ENCODE measurements at regions not wholly inside any gene's neighbourhood (a gene's known extent, or its start where the extent isn't known, plus 50 kb on each side); places are given as distances from the start of the nearest gene placed in this dataset.

DNA sequence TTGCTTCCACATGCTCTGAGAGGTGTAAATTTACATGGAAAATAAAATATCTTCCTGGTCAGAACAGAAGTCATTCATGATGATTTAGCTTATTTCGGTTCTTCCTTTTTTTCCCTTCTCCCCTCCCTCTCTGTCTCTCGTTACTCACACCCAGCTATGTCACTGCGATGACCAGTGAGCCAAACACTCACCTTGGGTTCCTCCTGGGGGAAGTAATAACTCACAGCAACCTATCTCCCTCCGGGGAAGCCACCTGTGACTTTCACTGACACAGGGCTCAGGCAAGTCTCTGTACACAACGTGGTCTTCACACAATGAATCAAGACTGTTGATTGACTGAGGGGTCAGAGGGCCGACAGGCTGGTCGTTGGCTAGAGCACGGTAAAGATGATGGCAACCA is 135.3 kb upstream of the VANGL1 start:
- TF ChIP-seq EP300 (IDR thresholded peaks at IDR 0.05; ENCODE audit: low read depth in 2 of 2, low read length in 2 of 2) (no peak), EP300 (CRISPR knock-in tag; IDR thresholded peaks at IDR 0.05; ENCODE audit: borderline replicate concordance) (no peak), HNRNPH1 (optimal IDR thresholded peaks at IDR 0.05; ENCODE audit: low read depth, low read length) (no peak), CREB1 (IDR thresholded peaks at IDR 0.05) (no peak), CREB1 (CRISPR knock-in tag; IDR thresholded peaks at IDR 0.05) (no peak), SRSF4 (IDR thresholded peaks at IDR 0.05; ENCODE audit: low read depth, low read length, poor library complexity, severe bottlenecking) (no peak), ELF4 (CRISPR knock-in tag; IDR thresholded peaks at IDR 0.05; ENCODE audit: borderline replicate concordance) (no peak), CHCHD3 (CRISPR knock-in tag; IDR thresholded peaks at IDR 0.05) (no peak), CAMTA2 (CRISPR knock-in tag; IDR thresholded peaks at IDR 0.05; ENCODE audit: borderline replicate concordance) (no peak), FOXK1 (CRISPR knock-in tag; IDR thresholded peaks at IDR 0.05; ENCODE audit: borderline replicate concordance, low read depth) (no peak), POLR2A (IDR thresholded peaks at IDR 0.05; ENCODE audit: insufficient read depth in 1 of 2, low read depth in 2 of 2, low read length in 2 of 2) (no peak), NFYB (CRISPR knock-in tag; IDR thresholded peaks at IDR 0.05) (no peak)
- TF ChIP-seq, protein P1, sequence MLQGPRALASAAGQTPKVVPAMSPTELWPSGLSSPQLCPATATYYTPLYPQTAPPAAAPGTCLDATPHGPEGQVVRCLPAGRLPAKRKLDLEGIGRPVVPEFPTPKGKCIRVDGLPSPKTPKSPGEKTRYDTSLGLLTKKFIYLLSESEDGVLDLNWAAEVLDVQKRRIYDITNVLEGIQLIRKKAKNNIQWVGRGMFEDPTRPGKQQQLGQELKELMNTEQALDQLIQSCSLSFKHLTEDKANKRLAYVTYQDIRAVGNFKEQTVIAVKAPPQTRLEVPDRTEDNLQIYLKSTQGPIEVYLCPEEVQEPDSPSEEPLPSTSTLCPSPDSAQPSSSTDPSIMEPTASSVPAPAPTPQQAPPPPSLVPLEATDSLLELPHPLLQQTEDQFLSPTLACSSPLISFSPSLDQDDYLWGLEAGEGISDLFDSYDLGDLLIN (CRISPR knock-in tag; IDR thresholded peaks at IDR 0.05; ENCODE audit: borderline replicate concordance) = no peak
- TF ChIP-seq, protein P2, sequence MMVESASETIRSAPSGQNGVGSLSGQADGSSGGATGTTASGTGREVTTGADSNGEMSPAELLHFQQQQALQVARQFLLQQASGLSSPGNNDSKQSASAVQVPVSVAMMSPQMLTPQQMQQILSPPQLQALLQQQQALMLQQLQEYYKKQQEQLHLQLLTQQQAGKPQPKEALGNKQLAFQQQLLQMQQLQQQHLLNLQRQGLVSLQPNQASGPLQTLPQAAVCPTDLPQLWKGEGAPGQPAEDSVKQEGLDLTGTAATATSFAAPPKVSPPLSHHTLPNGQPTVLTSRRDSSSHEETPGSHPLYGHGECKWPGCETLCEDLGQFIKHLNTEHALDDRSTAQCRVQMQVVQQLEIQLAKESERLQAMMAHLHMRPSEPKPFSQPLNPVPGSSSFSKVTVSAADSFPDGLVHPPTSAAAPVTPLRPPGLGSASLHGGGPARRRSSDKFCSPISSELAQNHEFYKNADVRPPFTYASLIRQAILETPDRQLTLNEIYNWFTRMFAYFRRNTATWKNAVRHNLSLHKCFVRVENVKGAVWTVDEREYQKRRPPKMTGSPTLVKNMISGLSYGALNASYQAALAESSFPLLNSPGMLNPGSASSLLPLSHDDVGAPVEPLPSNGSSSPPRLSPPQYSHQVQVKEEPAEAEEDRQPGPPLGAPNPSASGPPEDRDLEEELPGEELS (CRISPR knock-in tag; IDR thresholded peaks at IDR 0.05) = no peak
- TF ChIP-seq, protein P3, sequence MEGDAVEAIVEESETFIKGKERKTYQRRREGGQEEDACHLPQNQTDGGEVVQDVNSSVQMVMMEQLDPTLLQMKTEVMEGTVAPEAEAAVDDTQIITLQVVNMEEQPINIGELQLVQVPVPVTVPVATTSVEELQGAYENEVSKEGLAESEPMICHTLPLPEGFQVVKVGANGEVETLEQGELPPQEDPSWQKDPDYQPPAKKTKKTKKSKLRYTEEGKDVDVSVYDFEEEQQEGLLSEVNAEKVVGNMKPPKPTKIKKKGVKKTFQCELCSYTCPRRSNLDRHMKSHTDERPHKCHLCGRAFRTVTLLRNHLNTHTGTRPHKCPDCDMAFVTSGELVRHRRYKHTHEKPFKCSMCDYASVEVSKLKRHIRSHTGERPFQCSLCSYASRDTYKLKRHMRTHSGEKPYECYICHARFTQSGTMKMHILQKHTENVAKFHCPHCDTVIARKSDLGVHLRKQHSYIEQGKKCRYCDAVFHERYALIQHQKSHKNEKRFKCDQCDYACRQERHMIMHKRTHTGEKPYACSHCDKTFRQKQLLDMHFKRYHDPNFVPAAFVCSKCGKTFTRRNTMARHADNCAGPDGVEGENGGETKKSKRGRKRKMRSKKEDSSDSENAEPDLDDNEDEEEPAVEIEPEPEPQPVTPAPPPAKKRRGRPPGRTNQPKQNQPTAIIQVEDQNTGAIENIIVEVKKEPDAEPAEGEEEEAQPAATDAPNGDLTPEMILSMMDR (CRISPR knock-in tag; IDR thresholded peaks at IDR 0.05) = no peak

Measured in HepG2 (cell line).